ENCODE measurements at regions not wholly inside any gene's neighbourhood (a gene's known extent, or its start where the extent isn't known, plus 50 kb on each side); places are given as distances from the start of the nearest gene placed in this dataset.

GRCh38 chr15:47266566-47266965 is 450.7 kb upstream of the SEMA6D start:
- DNase-seq (ENCODE audit: low read depth in 2 of 3, low spot score in 2 of 3) = no peak

- DNase-seq (ENCODE audit: low read depth in 2 of 3, low spot score in 2 of 3) = no peak
Measured at GRCh38 chr15:47273864-47274263, 443.4 kb upstream of the SEMA6D start.

GRCh38 chr15:47283246-47283645 is 434.1 kb upstream of the SEMA6D start:
- no peak for DNase-seq (ENCODE audit: low read depth in 2 of 3, low spot score in 2 of 3)

GRCh38 chr15:47288794-47289193 is 428.5 kb upstream of the SEMA6D start:
- no peak for DNase-seq (ENCODE audit: low read depth in 2 of 3, low spot score in 2 of 3)

- no peak for DNase-seq (ENCODE audit: low read depth in 2 of 3, low spot score in 2 of 3)
Measured at GRCh38 chr15:47289656-47290055, 427.6 kb upstream of the SEMA6D start.

GRCh38 chr15:47291767-47292166 is 425.5 kb upstream of the SEMA6D start:
- DNase-seq (ENCODE audit: low read depth in 2 of 3, low spot score in 2 of 3) = no peak

GRCh38 chr15:47292638-47293190 is 424.6 kb upstream of the SEMA6D start:
- no peak for DNase-seq (ENCODE audit: low read depth in 2 of 3, low spot score in 2 of 3)

GRCh38 chr15:47293466-47294162 is 423.7 kb upstream of the SEMA6D start:
- DNase-seq (ENCODE audit: low read depth in 2 of 3, low spot score in 2 of 3) = no peak

- DNase-seq (ENCODE audit: low read depth in 2 of 3, low spot score in 2 of 3) = no peak
Measured at GRCh38 chr15:47294765-47295259, 422.5 kb upstream of the SEMA6D start.

- no peak for DNase-seq (ENCODE audit: low read depth in 2 of 3, low spot score in 2 of 3)
Measured at GRCh38 chr15:47296881-47297280, 420.4 kb upstream of the SEMA6D start.

- DNase-seq (ENCODE audit: low read depth in 2 of 3, low spot score in 2 of 3) = no peak
Measured at GRCh38 chr15:47299846-47300434, 417.4 kb upstream of the SEMA6D start.

- no peak for DNase-seq (ENCODE audit: low read depth in 2 of 3, low spot score in 2 of 3)
Measured at GRCh38 chr15:47300596-47300995, 416.7 kb upstream of the SEMA6D start.

GRCh38 chr15:47301481-47301880 is 415.8 kb upstream of the SEMA6D start:
- DNase-seq (ENCODE audit: low read depth in 2 of 3, low spot score in 2 of 3) = no peak

GRCh38 chr15:47304656-47305055 is 412.6 kb upstream of the SEMA6D start:
- no peak for DNase-seq (ENCODE audit: low read depth in 2 of 3, low spot score in 2 of 3)

- no peak for DNase-seq (ENCODE audit: low read depth in 2 of 3, low spot score in 2 of 3)
Measured at GRCh38 chr15:47312161-47312560, 405.1 kb upstream of the SEMA6D start.

- no peak for DNase-seq (ENCODE audit: low read depth in 2 of 3, low spot score in 2 of 3)
Measured at GRCh38 chr15:47326410-47327333, 390.6 kb upstream of the SEMA6D start.

- no peak for DNase-seq (ENCODE audit: low read depth in 2 of 3, low spot score in 2 of 3)
Measured at GRCh38 chr15:47331829-47332393, 385.4 kb upstream of the SEMA6D start.

- no peak for DNase-seq (ENCODE audit: low read depth in 2 of 3, low spot score in 2 of 3)
Measured at GRCh38 chr15:47332481-47332880, 384.8 kb upstream of the SEMA6D start.

- no peak for DNase-seq (ENCODE audit: low read depth in 2 of 3, low spot score in 2 of 3)
Measured at GRCh38 chr15:47333734-47334133, 383.6 kb upstream of the SEMA6D start.

- DNase-seq (ENCODE audit: low read depth in 2 of 3, low spot score in 2 of 3) = no peak
Measured at GRCh38 chr15:47334805-47335535, 382.3 kb upstream of the SEMA6D start.
